Smooth muscle cell (in vitro differentiated cells): ENCODE measurements at regions not wholly inside any gene's neighbourhood (a gene's known extent, or its start where the extent isn't known, plus 50 kb on each side); places are given as distances from the start of the nearest gene placed in this dataset.
"Not testable (repeated sequence)": the region's sequence is repeated elsewhere in the genome, so short reads cannot be mapped to it uniquely, and the experiment has no call there.

Source experiments
- DNase-seq: peaks from one replicate; lab custom pipeline; 2025; ENCODE audit not compliant: unreplicated experiment; lab: John Stamatoyannopoulos, UW
- H2AFZ ChIP-seq: fragments of 200-600 bp; sonication (generic); 2 replicates; pipeline ENCODE4 v1.6.0; 2016; ENCODE audit warnings: antibody characterized with exemption, low read depth, mild to moderate bottlenecking
- H3F3A ChIP-seq: fragments of 200-600 bp; sonication (generic); 2 replicates; pipeline ENCODE4 v1.6.0; 2017; ENCODE audit warnings: antibody characterized with exemption, low read depth
- H3K27ac ChIP-seq: fragments of 200-600 bp; sonication (generic); 2 replicates; pipeline ENCODE4 v1.5.1; 2016; ENCODE audit warnings: low read depth, mild to moderate bottlenecking
- H3K27me3 ChIP-seq: fragments of 200-600 bp; sonication (generic); 2 replicates; pipeline ENCODE4 v1.6.1; 2016; ENCODE audit warnings: low read depth, mild to moderate bottlenecking
- H3K36me3 ChIP-seq: fragments of 200-600 bp; sonication (generic); 2 replicates; pipeline ENCODE4 v1.5.1; 2016; ENCODE audit warnings: low read depth
- H3K4me1 ChIP-seq: fragments of 200-600 bp; sonication (generic); 2 replicates; pipeline ENCODE4 v1.5.1; 2016; ENCODE audit warnings: low read depth
- H3K4me2 ChIP-seq: fragments of 200-600 bp; sonication (generic); 2 replicates; pipeline ENCODE4 v1.6.0; 2016; ENCODE audit warnings: mild to moderate bottlenecking
- H3K4me3 ChIP-seq: fragments of 200-600 bp; sonication (generic); 2 replicates; pipeline ENCODE4 v1.5.1; 2016; ENCODE audit warnings: mild to moderate bottlenecking
- H3K79me2 ChIP-seq: fragments of 200-600 bp; sonication (generic); 2 replicates; pipeline ENCODE4 v1.6.0; 2016; ENCODE audit warnings: low read depth, mild to moderate bottlenecking
- H3K9ac ChIP-seq: fragments of 200-600 bp; sonication (generic); 2 replicates; pipeline ENCODE4 v1.6.0; 2016; ENCODE audit warnings: low read depth
- H3K9me3 ChIP-seq: fragments of 200-600 bp; sonication (generic); replicated peaks from 2 replicates; pipeline ENCODE4 v1.5.1; 2016; ENCODE audit warnings: low read depth
- H4K20me1 ChIP-seq: fragments of 200-600 bp; sonication (generic); 2 replicates; pipeline ENCODE4 v1.6.0; 2016; ENCODE audit warnings: low read depth
- WGBS: methylation state at CpG from one replicate; pipeline ENCODE4 v1.1.7; 2016; ENCODE audit warnings: low lambda C conversion rate; 5-methylcytosine and 5-hydroxymethylcytosine counted together

- no CpG with 5 or more reads among the region's 3 CpGs for WGBS
- DNase-seq, H3K9me3 ChIP-seq, H3K4me1 ChIP-seq, H3K36me3 ChIP-seq, H3K4me2 ChIP-seq, H3K4me3 ChIP-seq, H3K79me2 ChIP-seq, H3F3A ChIP-seq, H4K20me1 ChIP-seq, H3K27ac ChIP-seq, H2AFZ ChIP-seq, H3K9ac ChIP-seq, H3K27me3 ChIP-seq: not testable (repeated sequence)
Measured at GRCh38 chr15:22167521-22167920, 87.2 kb downstream of the OR4M2 start.

- H2AFZ ChIP-seq, H3K27me3 ChIP-seq, H3K79me2 ChIP-seq, H4K20me1 ChIP-seq, H3K4me2 ChIP-seq, DNase-seq, H3K9me3 ChIP-seq, H3K4me1 ChIP-seq, H3F3A ChIP-seq, H3K36me3 ChIP-seq, H3K27ac ChIP-seq, H3K4me3 ChIP-seq, H3K9ac ChIP-seq: not testable (repeated sequence)
- no CpG with 5 or more reads among the region's 19 CpGs for WGBS
Measured at GRCh38 chr15:22173029-22173998, 93.0 kb downstream of the OR4M2 start.

DNA sequence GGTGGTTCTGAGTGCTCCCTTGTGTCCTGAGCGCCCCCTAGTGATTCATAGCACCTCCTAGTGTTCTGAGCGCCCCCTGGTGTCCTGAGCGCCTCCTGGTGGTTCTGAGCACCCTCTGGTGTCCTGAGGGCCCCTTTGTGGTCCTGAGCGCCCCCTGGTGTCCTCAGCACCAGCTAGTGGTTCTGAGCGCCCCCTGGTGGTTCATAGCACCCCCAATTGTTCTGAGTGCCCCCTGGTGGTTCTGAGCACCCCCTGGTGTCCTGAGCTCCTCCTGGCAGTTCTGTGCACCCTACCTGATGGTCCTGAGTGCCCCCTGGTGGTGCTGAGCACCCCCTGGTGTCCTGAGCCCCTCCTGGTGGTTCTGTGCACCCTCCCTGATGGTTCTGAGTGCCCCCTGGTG is 93.8 kb downstream of the OR4M2 start:
- not testable (repeated sequence) for H3K9me3 ChIP-seq, H3F3A ChIP-seq, H3K27me3 ChIP-seq, H3K9ac ChIP-seq, H3K79me2 ChIP-seq, H3K4me2 ChIP-seq, H3K36me3 ChIP-seq, H3K4me1 ChIP-seq, H3K27ac ChIP-seq, H4K20me1 ChIP-seq, DNase-seq, H2AFZ ChIP-seq, H3K4me3 ChIP-seq
- no CpG with 5 or more reads among the region's 5 CpGs for WGBS

- H2AFZ ChIP-seq, H3K79me2 ChIP-seq, H3F3A ChIP-seq, H3K4me1 ChIP-seq, H3K9ac ChIP-seq, H4K20me1 ChIP-seq, H3K36me3 ChIP-seq, H3K27me3 ChIP-seq, H3K4me2 ChIP-seq, H3K9me3 ChIP-seq, H3K4me3 ChIP-seq, H3K27ac ChIP-seq, DNase-seq: not testable (repeated sequence)
- WGBS = no CpG with 5 or more reads among the region's 7 CpGs
Measured at GRCh38 chr15:22177965-22178364, 97.6 kb downstream of the OR4M2 start.

GRCh38 chr15:22178438-22178837 is 98.1 kb downstream of the OR4M2 start:
- not testable (repeated sequence) for H3K27me3 ChIP-seq, H3K9ac ChIP-seq, H3K4me3 ChIP-seq, H3K36me3 ChIP-seq, H4K20me1 ChIP-seq, H3K9me3 ChIP-seq, DNase-seq, H3F3A ChIP-seq, H3K79me2 ChIP-seq, H2AFZ ChIP-seq, H3K4me2 ChIP-seq, H3K27ac ChIP-seq, H3K4me1 ChIP-seq
- WGBS = no CpG with 5 or more reads among the region's 1 CpG

DNA sequence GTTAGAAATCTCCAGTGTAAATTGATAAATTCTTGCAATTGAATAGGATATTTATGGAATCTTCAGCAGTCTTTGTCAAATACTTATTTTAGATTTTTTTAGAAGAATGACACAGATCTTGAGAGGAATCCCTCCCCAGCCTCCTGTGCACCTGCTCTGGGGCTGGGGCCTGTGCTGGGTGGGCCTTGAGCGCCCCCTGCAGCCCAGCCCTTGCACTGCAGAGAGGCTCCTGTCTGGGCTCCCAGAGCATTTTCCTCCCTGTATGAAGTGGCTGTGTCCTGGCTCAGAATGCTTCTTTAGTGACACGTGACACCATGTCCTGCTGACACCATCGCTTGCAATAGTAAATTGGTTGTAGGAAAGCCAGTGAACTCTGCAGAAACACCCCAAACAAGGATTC is 98.7 kb downstream of the OR4M2 start:
- not testable (repeated sequence) for DNase-seq, H3K4me3 ChIP-seq, H3K9me3 ChIP-seq, H4K20me1 ChIP-seq, H3K9ac ChIP-seq, H3K36me3 ChIP-seq, H3F3A ChIP-seq, H3K27me3 ChIP-seq, H3K4me2 ChIP-seq, H3K27ac ChIP-seq, H3K79me2 ChIP-seq, H3K4me1 ChIP-seq, H2AFZ ChIP-seq
- WGBS = no CpG with 5 or more reads among the region's 3 CpGs

- H3K79me2 ChIP-seq, H3K36me3 ChIP-seq, H3F3A ChIP-seq, H3K4me2 ChIP-seq, H3K9me3 ChIP-seq, H2AFZ ChIP-seq, H4K20me1 ChIP-seq, DNase-seq, H3K4me3 ChIP-seq, H3K4me1 ChIP-seq, H3K27me3 ChIP-seq, H3K9ac ChIP-seq, H3K27ac ChIP-seq: not testable (repeated sequence)
- no CpG with 5 or more reads among the region's 7 CpGs for WGBS
Measured at GRCh38 chr15:22180611-22181010, 100.3 kb downstream of the OR4M2 start.

- H4K20me1 ChIP-seq, H3K27ac ChIP-seq, H2AFZ ChIP-seq, H3K27me3 ChIP-seq, H3K4me1 ChIP-seq, H3K9me3 ChIP-seq, H3K4me3 ChIP-seq, DNase-seq, H3K36me3 ChIP-seq, H3K4me2 ChIP-seq, H3F3A ChIP-seq, H3K9ac ChIP-seq, H3K79me2 ChIP-seq: not testable (repeated sequence)
- WGBS = no CpG with 5 or more reads among the region's 15 CpGs
Measured at GRCh38 chr15:22184678-22185077, 104.4 kb downstream of the OR4M2 start.
